GM12864 (cell line): ENCODE measurements at regions not wholly inside any gene's neighbourhood (a gene's known extent, or its start where the extent isn't known, plus 50 kb on each side); places are given as distances from the start of the nearest gene placed in this dataset.

Experiments used
- DNase-seq: peaks from one replicate; pipeline ENCODE4 v3.0.0-alpha.2; 2011; ENCODE audit warnings: low read depth
- H3K4me3 ChIP-seq: 2 replicates; pipeline ENCODE4 v1.5.1; 2011; ENCODE audit warnings: mild to moderate bottlenecking, low read depth, low read length, control low read depth
- CTCF ChIP-seq: IDR thresholded peaks from 2 replicates; pipeline ENCODE4 v1.5.1; 2011; ENCODE audit warnings: low read depth, mild to moderate bottlenecking, moderate library complexity, low read length, control low read depth, inconsistent platforms; ENCODE audit errors: missing control alignments

- no peak for DNase-seq
- no peak overlapping the region for H3K4me3 ChIP-seq
- TF ChIP-seq CTCF: no peak
Measured at GRCh38 chr6:137358273-137358672, 135.9 kb downstream of the OLIG3 start.

- no peak for DNase-seq
- no peak overlapping the region for H3K4me3 ChIP-seq
- no peak for TF ChIP-seq CTCF
Measured at GRCh38 chr6:137357948-137358266, 136.3 kb downstream of the OLIG3 start.

- H3K4me3 ChIP-seq: no peak overlapping the region
- no peak for TF ChIP-seq CTCF
- DNase-seq: no peak
Measured at GRCh38 chr6:137357263-137357947, 136.8 kb downstream of the OLIG3 start.

GRCh38 chr6:137353842-137354397 lies 134.7 kb upstream of the IFNGR1 start:
- no peak overlapping the region for H3K4me3 ChIP-seq
- no peak for DNase-seq
- no peak for TF ChIP-seq CTCF

GRCh38 chr6:137353346-137353745 lies 134.2 kb upstream of the IFNGR1 start:
- H3K4me3 ChIP-seq: no peak overlapping the region
- TF ChIP-seq CTCF: no peak
- no peak for DNase-seq

- TF ChIP-seq CTCF: no peak
Measured at GRCh38 chr6:137352859-137353258, 133.7 kb upstream of the IFNGR1 start.

GRCh38 chr6:137351890-137352289 lies 132.7 kb upstream of the IFNGR1 start:
- DNase-seq: no peak
- no peak for TF ChIP-seq CTCF
- H3K4me3 ChIP-seq: no peak overlapping the region

More at GRCh38 chr6:137352859-137353258, 133.7 kb upstream of the IFNGR1 start:
- H3K4me3 ChIP-seq: no peak overlapping the region
- DNase-seq: no peak
